Prostate gland (tissue), 2 donors: ENCODE measurements at regions not wholly inside any gene's neighbourhood (a gene's known extent, or its start where the extent isn't known, plus 50 kb on each side); places are given as distances from the start of the nearest gene placed in this dataset.

Source experiments
- POLR2A ChIP-seq: fragments of 450-650 bp; IDR thresholded peaks from one replicate; pipeline ENCODE4 v1.6.1; 2016; ENCODE audit warnings: antibody characterized with exemption, mild to moderate bottlenecking
- TF ChIP-seq, protein P1 (sequence below), 4 experiments: fragments of 200-600 bp in 2 of 4; fragments of 450-650 bp in 2 of 4; sonication (generic) in 2 of 4; IDR thresholded peaks; 1 replicate in 3 of 4; 2 replicates in 1 of 4; pipeline ENCODE4 v1.5.1; 2016 to 2019; ENCODE audit warnings: antibody characterized with exemption in 4 of 4, mild to moderate bottlenecking in 2 of 4, moderate library complexity in 2 of 4

DNA sequence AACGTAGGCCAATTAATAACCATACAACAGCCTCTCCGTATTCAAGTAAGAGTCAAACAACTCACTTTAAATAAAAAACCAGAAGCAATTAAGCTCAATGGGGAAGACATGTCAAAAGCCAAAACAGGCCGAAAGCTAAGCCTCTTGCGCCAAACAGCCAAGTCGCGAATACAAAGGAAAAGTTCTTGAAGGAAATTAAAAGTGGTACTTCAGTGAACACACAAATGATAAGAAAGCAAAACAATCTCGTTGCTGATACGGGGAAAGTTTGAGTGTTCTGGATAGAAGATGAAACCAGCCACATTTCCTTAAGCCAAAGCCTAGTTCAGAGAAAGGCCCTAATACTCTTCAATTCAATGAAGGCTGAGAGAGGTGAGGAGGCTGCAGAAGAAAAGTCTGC is 53.4 kb downstream of the SIPA1L2 start:
- TF ChIP-seq, protein P1, sequence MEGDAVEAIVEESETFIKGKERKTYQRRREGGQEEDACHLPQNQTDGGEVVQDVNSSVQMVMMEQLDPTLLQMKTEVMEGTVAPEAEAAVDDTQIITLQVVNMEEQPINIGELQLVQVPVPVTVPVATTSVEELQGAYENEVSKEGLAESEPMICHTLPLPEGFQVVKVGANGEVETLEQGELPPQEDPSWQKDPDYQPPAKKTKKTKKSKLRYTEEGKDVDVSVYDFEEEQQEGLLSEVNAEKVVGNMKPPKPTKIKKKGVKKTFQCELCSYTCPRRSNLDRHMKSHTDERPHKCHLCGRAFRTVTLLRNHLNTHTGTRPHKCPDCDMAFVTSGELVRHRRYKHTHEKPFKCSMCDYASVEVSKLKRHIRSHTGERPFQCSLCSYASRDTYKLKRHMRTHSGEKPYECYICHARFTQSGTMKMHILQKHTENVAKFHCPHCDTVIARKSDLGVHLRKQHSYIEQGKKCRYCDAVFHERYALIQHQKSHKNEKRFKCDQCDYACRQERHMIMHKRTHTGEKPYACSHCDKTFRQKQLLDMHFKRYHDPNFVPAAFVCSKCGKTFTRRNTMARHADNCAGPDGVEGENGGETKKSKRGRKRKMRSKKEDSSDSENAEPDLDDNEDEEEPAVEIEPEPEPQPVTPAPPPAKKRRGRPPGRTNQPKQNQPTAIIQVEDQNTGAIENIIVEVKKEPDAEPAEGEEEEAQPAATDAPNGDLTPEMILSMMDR (IDR thresholded peaks at IDR 0.05): no peak
- TF ChIP-seq POLR2A: no peak
